ENCODE measurements at regions not wholly inside any gene's neighbourhood (a gene's known extent, or its start where the extent isn't known, plus 50 kb on each side); places are given as distances from the start of the nearest gene placed in this dataset.

DNA sequence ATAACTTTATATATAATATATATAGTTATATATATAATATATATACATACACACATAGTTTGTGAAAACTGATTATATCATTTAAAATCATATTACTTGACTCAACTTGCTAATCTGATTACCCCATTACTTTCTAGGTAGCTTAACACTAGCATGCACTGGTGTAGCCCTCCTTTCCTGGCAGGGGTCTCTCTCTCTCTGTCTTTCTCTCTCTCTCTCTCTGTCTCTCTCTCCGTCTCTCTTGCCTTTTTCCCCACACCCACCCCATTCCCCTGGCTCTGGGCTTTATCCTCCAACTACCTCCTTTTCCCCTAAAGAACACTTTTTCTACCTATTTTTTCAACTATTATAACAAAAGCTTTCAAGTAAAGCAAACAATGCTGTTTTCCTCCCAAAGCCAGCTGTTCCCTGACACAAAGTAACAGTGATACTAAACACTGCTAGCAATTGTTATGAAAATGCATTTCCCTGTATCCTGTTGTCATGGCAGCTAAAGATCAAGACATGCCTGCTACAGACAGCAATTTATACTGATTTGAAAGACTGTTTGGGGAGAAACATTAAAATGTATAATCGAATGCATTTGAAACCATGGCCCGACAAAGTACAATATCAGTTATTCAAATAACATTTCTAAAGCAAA lies 89.4 kb downstream of the CHD9NB start:
- no peak overlapping the region for H3K27ac ChIP-seq
- no peaks in the 10 kb centered on the region for H3K4me1 ChIP-seq (replicated peaks in 1 of 2)
- intact Hi-C loops (cut with DNase I), result no loop called here
- 70 to 79% (median 76%) methylated on average over 3 of the region's 3 CpGs for WGBS, 4 donors
- no peak overlapping the region for H3K4me3 ChIP-seq
- no peaks in the 10 kb centered on the region for H3K27me3 ChIP-seq
- H3K9me3 ChIP-seq (replicated peaks in 1 of 3), result no peaks in the 10 kb centered on the region
- H3K36me3 ChIP-seq (replicated peaks in 1 of 2), result no peaks in the 10 kb centered on the region
- no peak for DNase-seq
- TF ChIP-seq, protein P1, sequence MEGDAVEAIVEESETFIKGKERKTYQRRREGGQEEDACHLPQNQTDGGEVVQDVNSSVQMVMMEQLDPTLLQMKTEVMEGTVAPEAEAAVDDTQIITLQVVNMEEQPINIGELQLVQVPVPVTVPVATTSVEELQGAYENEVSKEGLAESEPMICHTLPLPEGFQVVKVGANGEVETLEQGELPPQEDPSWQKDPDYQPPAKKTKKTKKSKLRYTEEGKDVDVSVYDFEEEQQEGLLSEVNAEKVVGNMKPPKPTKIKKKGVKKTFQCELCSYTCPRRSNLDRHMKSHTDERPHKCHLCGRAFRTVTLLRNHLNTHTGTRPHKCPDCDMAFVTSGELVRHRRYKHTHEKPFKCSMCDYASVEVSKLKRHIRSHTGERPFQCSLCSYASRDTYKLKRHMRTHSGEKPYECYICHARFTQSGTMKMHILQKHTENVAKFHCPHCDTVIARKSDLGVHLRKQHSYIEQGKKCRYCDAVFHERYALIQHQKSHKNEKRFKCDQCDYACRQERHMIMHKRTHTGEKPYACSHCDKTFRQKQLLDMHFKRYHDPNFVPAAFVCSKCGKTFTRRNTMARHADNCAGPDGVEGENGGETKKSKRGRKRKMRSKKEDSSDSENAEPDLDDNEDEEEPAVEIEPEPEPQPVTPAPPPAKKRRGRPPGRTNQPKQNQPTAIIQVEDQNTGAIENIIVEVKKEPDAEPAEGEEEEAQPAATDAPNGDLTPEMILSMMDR (IDR thresholded peaks at IDR 0.05), result no peak
- TF ChIP-seq POLR2A (IDR thresholded peaks at IDR 0.05), result no peak

DNA sequence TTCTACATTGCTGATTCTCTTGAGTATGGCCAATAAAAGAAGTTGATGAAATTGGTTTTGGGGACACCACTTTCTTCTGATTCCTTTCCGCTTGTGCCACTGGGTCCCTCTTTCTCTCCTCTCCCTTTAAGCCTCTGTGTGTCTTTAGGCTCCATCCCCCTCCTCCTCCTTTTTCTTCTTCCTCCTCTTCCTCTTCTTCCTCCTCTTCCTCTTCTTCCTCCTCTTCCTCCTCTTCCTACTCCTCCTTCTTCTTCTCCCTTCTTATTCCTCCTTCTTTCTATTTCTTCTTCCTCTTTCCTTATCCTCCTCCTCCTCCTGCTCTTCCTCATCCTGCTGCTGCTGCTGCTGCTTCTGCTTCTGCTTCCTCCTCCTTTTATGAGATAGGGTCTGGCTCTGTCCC lies 93.7 kb downstream of the CHD9NB start:
- no peaks in the 10 kb centered on the region for H3K27me3 ChIP-seq
- no peak overlapping the region for H3K4me3 ChIP-seq
- 97 to 100% (median 99%) methylated on average over 1 of the region's 1 CpG for WGBS, 4 donors
- H3K9me3 ChIP-seq (replicated peaks in 1 of 3), result no peaks in the 10 kb centered on the region
- H3K27ac ChIP-seq, result no peak overlapping the region
- H3K36me3 ChIP-seq (replicated peaks in 1 of 2), result no peaks in the 10 kb centered on the region
- H3K4me1 ChIP-seq (replicated peaks in 1 of 2), result no peaks in the 10 kb centered on the region
- TF ChIP-seq POLR2A (IDR thresholded peaks at IDR 0.05), result no peak
- TF ChIP-seq, protein P1 (IDR thresholded peaks at IDR 0.05), result no peak
- DNase-seq, result no peak
- intact Hi-C loops (cut with DNase I), result no loop called here

DNA sequence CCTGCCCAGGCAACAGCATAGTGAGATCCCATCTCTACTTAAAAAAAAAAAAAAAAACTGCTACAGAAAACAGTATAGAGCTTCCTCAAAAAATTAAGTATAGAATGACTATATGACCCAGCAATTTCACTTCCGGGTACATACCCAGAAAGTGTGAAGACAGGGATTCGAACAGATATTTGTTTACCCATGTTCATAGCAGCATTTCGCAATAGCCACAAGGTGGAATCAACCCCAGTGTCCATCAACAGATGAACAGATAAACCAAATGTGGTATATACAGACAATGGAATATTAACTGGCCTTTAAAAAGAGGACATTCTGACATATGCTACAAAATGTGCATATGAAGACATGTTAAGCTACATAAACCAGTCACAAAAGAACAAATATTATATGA lies 95.5 kb downstream of the CHD9NB start:
- intact Hi-C loops (cut with DNase I), result no loop called here
- Histone ChIP-seq H3K4me1 (replicated peaks in 1 of 2) (no peaks in the 10 kb centered on the region), H3K36me3 (replicated peaks in 1 of 2) (no peaks in the 10 kb centered on the region), H3K4me3 (no peak overlapping the region), H3K9me3 (replicated peaks in 1 of 3) (no peaks in the 10 kb centered on the region), H3K27me3 (no peaks in the 10 kb centered on the region), H3K27ac (no peak overlapping the region)
- no peak for DNase-seq
- TF ChIP-seq, protein P1 (IDR thresholded peaks at IDR 0.05), result no peak
- 81 to 88% (median 85%) methylated on average over 3 of the region's 3 CpGs for WGBS, 4 donors

DNA sequence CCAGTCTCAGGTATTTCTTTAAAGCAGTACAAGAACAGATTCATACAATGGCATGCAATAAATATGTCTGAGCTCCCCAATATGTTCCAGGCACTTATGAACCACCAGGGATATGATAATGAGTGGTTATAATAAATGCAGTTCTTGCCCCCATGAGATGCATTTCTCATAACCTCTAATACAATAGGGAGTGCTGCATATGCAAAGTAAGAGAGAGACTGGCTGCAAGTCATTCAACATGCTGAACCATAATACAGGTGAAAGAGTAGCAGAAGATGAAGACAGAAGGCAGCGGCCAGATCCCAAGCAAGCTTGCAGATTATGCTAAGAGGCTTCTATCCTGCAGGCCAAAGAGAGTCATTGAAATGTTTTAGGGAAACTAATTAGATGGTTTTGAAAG lies 96.7 kb downstream of the CHD9NB start:
- Histone ChIP-seq H3K4me3 (no peak overlapping the region), H3K36me3 (replicated peaks in 1 of 2) (no peaks in the 10 kb centered on the region), H3K4me1 (replicated peaks in 1 of 2) (no peaks in the 10 kb centered on the region), H3K9me3 (replicated peaks in 1 of 3) (no peaks in the 10 kb centered on the region), H3K27ac (no peak overlapping the region), H3K27me3 (no peaks in the 10 kb centered on the region)
- intact Hi-C loops (cut with DNase I), result no loop called here
- 90 to 100% (median 95%) methylated on average over 1 of the region's 1 CpG for WGBS, 4 donors
- TF ChIP-seq, protein P1 (IDR thresholded peaks at IDR 0.05), result no peak
- TF ChIP-seq POLR2A (IDR thresholded peaks at IDR 0.05), result no peak
- DNase-seq, result no peak
